Panc1 (cell line): ENCODE measurements at regions not wholly inside any gene's neighbourhood (a gene's known extent, or its start where the extent isn't known, plus 50 kb on each side); places are given as distances from the start of the nearest gene placed in this dataset.

Experiments
- ATAC-seq: fragments of 200-7000 bp; cut with Tn5 transposase; 2 replicates; pipeline ENCODE4 v1.9.1; 2020; ENCODE audit warnings: mild to moderate bottlenecking, moderate library complexity
- BruUV-seq: library from RNA; stranded (reverse); fragments of 400-500 nt; replicated peaks from 2 replicates; lab custom pipeline; 2021; lab: Mats Ljungman, UMichigan
- CTCF ChIA-PET: fragments of 300-600 bp; sonication (Branson Sonifier 250); formaldehyde crosslinking; loops from one replicate; lab custom pipeline; 2022; ENCODE audit warnings: antibody characterized with exemption; lab: Charles Lee
- POLR2A ChIA-PET: fragments of 300-600 bp; sonication (Branson Sonifier 250); formaldehyde crosslinking; loops from one replicate; lab custom pipeline; 2022; ENCODE audit warnings: antibody characterized with exemption; lab: Charles Lee
- DNase-seq: peaks from one replicate; pipeline ENCODE4 v3.0.0-alpha.2; 2010; ENCODE audit warnings: low read depth, low spot score
- H3K27ac ChIP-seq: 2 replicates; pipeline ENCODE4 v1.5.1; 2011; ENCODE audit warnings: mild to moderate bottlenecking, low read length, inconsistent platforms
- H3K27me3 ChIP-seq: fragments of 200-500 bp; sonication (Bioruptor generic); 2 replicates; pipeline ENCODE4 v1.6.0; 2014; ENCODE audit warnings: low read length, inconsistent platforms; ENCODE audit not compliant: control insufficient read depth, insufficient read depth
- H3K36me3 ChIP-seq: fragments of 200-500 bp; sonication (Bioruptor generic); 2 replicates; pipeline ENCODE4 v1.5.1; 2014; ENCODE audit warnings: inconsistent platforms, mild to moderate bottlenecking, low read length, moderate library complexity; ENCODE audit not compliant: control insufficient read depth, insufficient read depth
- H3K4me1 ChIP-seq: 2 replicates; pipeline ENCODE4 v1.5.1; 2011; ENCODE audit warnings: inconsistent platforms, mild to moderate bottlenecking, low read length, moderate library complexity; ENCODE audit not compliant: control insufficient read depth, insufficient read depth
- H3K4me3 ChIP-seq, 2 experiments: 2 replicates each; pipeline ENCODE4 v1.5.1; 2011 to 2012; ENCODE audit warnings: low read depth in 2 of 2, low read length in 2 of 2, mild to moderate bottlenecking in 2 of 2, inconsistent platforms in 1 of 2, moderate library complexity in 1 of 2
- H3K9me3 ChIP-seq: fragments of 200-500 bp; sonication (Bioruptor generic); 2 replicates; pipeline ENCODE4 v1.5.1; 2014; ENCODE audit warnings: low read depth, mild to moderate bottlenecking, inconsistent platforms, low read length, moderate library complexity; ENCODE audit not compliant: control insufficient read depth, insufficient read depth
- CTCF ChIP-seq: fragments of 450-650 bp; IDR thresholded peaks from 2 replicates; pipeline ENCODE4 v1.5.1; 2017; ENCODE audit warnings: mild to moderate bottlenecking
- POLR2AphosphoS5 ChIP-seq: IDR thresholded peaks from 2 replicates; pipeline ENCODE4 v1.6.1; 2012; ENCODE audit warnings: mild to moderate bottlenecking, low read depth, low read length, moderate library complexity
- SIN3A ChIP-seq: IDR thresholded peaks from 2 replicates; pipeline ENCODE4 v1.6.1; 2012; ENCODE audit warnings: low read depth, mild to moderate bottlenecking, low read length, moderate library complexity, borderline replicate concordance; ENCODE audit not compliant: insufficient read depth
- TCF7L2 ChIP-seq: IDR thresholded peaks from 2 replicates; pipeline ENCODE4 v1.6.1; 2011; ENCODE audit warnings: mild to moderate bottlenecking, low read depth, low read length, inconsistent platforms
- in situ Hi-C: cut with HindIII; loops from 2 replicates; pipeline ENCODE4 v1.10.0; 2016; ENCODE audit warnings: low sequenced_read_pairs, low pct_unique_long_range_greater_than_20kb
- intact Hi-C: fragments of 100-400 bp; cut with micrococcal nuclease; formaldehyde crosslinking; loops from one replicate; pipeline ENCODE4 v1.10.0; 2022; ENCODE audit not compliant: unreplicated experiment
- TF ChIP-seq, protein P1 (sequence below), 2 experiments: IDR thresholded peaks; 2 replicates each; pipeline ENCODE4 v1.6.1; 2011 to 2012; ENCODE audit warnings: low read depth in 2 of 2, control low read depth in 1 of 2, low read length in 1 of 2, mild to moderate bottlenecking in 1 of 2, moderate library complexity in 1 of 2; ENCODE audit not compliant: insufficient read depth in 1 of 2

- Histone ChIP-seq H3K9me3 (no peaks in the 10 kb centered on the region; the same call in 1 of the 2 replicates), H3K27me3 (no peaks in the 10 kb centered on the region), H3K4me1 (no peaks in the 10 kb centered on the region), H3K4me3 (no peak overlapping the region), H3K27ac (no peak overlapping the region), H3K36me3 (no peaks in the 10 kb centered on the region)
- TF ChIP-seq, protein P1, sequence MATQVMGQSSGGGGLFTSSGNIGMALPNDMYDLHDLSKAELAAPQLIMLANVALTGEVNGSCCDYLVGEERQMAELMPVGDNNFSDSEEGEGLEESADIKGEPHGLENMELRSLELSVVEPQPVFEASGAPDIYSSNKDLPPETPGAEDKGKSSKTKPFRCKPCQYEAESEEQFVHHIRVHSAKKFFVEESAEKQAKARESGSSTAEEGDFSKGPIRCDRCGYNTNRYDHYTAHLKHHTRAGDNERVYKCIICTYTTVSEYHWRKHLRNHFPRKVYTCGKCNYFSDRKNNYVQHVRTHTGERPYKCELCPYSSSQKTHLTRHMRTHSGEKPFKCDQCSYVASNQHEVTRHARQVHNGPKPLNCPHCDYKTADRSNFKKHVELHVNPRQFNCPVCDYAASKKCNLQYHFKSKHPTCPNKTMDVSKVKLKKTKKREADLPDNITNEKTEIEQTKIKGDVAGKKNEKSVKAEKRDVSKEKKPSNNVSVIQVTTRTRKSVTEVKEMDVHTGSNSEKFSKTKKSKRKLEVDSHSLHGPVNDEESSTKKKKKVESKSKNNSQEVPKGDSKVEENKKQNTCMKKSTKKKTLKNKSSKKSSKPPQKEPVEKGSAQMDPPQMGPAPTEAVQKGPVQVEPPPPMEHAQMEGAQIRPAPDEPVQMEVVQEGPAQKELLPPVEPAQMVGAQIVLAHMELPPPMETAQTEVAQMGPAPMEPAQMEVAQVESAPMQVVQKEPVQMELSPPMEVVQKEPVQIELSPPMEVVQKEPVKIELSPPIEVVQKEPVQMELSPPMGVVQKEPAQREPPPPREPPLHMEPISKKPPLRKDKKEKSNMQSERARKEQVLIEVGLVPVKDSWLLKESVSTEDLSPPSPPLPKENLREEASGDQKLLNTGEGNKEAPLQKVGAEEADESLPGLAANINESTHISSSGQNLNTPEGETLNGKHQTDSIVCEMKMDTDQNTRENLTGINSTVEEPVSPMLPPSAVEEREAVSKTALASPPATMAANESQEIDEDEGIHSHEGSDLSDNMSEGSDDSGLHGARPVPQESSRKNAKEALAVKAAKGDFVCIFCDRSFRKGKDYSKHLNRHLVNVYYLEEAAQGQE (IDR thresholded peaks at IDR 0.05; ENCODE audit: insufficient read depth in 1 of 2, low read depth in 2 of 2, low read length in 1 of 2), result no peak
- TF ChIP-seq POLR2AphosphoS5, result no peak
- TF ChIP-seq TCF7L2, result no peak
- TF ChIP-seq CTCF, result no peak
- no peak for TF ChIP-seq SIN3A
- in situ Hi-C loops, result no loop called here
- BruUV-seq, result no TSS peak
- ATAC-seq, result no peak
- CTCF ChIA-PET, result interaction anchor here (0.5 kb wide), 1 partner anchor 288 kb away, joined by 3 read pairs; no protein-coding TSS in a partner anchor
- POLR2A ChIA-PET, result no interaction called here
- intact Hi-C loops, result no loop called here
- no peak for DNase-seq
Observed at GRCh38 chr1:170414989-170415709, 116.8 kb upstream of the GORAB start.

DNA sequence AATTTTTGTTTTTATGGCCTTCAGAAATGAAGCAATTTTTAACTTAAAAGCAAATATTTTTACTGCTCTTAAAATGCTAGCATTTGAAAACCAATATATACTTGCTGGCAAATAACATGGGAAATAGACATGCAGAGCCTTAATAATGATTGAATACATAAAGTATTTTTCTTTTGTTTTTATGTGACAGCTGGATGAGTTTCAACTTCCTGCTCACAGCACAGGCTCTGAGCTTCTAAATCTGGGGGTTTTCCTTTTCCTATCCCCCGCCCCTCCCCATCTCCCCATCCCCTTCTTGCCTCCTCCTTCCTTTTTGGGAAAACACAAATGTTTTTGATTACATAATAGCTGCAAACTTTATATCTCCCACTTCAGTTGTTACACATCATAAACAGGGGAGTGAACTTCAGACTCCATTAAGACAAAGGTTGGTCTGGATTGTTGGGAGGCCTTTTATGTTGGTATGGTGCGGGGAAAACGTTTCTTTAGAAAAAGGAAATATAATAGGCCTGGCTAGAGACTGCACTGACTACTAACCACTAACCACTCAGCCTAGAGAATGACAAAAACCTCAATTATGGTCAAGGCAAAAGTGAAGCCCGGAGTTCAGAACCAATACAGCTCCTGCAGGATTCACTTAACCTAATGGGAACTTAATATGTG, 116.1 kb upstream of the GORAB start:
- CTCF ChIA-PET, result interaction anchor here (0.5 kb wide), 1 partner anchor 288 kb away, joined by 3 read pairs; no protein-coding TSS in a partner anchor
- no peak for DNase-seq
- no peak overlapping the region for H3K4me3 ChIP-seq
- no peak overlapping the region for H3K27ac ChIP-seq
- no peak for ATAC-seq
- intact Hi-C loops (no loop called here), in situ Hi-C loops (no loop called here)
- BruUV-seq, result no TSS peak
- H3K36me3 ChIP-seq, result no peaks in the 10 kb centered on the region
- POLR2A ChIA-PET, result no interaction called here
- no peaks in the 10 kb centered on the region for H3K4me1 ChIP-seq
- no peak for TF ChIP-seq CTCF
- no peak for TF ChIP-seq TCF7L2
- TF ChIP-seq POLR2AphosphoS5, result no peak
- TF ChIP-seq SIN3A, result no peak
- TF ChIP-seq, protein P1 (IDR thresholded peaks at IDR 0.05; ENCODE audit: insufficient read depth in 1 of 2, low read depth in 2 of 2, low read length in 1 of 2), result no peak
- H3K9me3 ChIP-seq, result no peaks in the 10 kb centered on the region
- no peaks in the 10 kb centered on the region for H3K27me3 ChIP-seq
